T follicular helper cell (primary cell): ENCODE measurements at regions not wholly inside any gene's neighbourhood (a gene's known extent, or its start where the extent isn't known, plus 50 kb on each side); places are given as distances from the start of the nearest gene placed in this dataset.
"Not testable (repeated sequence)": the region's sequence is repeated elsewhere in the genome, so short reads cannot be mapped to it uniquely, and the experiment has no call there.

Source experiments
- DNase-seq: peaks from one replicate; pipeline ENCODE4 v3.0.0-alpha.2; 2020; ENCODE audit warnings: low read depth

DNA sequence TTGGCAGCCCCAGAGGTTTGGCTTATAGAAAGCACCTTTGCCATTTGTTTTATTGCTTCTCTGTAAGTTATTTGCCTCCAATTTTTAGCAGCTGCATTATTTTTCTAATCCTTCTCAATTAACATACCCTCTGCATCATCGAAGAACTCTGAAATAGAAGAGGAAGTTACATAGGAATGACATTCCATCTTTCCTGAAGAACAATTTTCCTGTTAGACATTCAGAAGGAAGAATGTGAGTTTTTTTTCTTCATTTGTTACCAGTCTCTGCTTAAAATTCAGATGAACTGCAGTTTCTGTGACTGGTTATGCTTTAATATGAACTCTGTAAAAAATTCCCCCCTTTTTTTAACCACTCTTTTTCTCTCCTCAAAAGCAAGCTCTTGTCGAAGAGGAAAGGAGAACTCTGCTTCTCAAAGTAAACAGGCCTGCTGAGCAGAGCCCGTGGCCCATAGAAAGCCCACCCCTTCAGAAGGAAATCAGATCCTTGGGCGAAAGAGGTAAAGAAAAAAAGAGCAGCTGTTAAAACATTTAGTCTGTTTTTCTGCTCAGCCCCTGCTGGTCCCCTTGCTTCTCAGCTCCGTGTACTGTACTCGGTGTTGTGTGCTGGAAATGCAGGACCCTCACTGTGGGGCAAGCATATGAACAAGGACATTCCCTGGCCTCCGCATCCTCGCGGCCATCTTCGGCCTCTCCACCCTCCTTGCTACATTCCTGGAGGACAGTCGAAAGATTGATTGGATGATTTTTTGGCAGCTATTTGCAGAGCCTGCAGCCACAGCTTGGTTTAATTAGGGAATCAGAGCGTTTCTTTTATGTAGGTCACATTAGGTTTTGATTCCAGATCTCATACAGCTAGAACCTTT is 164.4 kb upstream of the LRIG3 start:
- no peak for DNase-seq

DNA sequence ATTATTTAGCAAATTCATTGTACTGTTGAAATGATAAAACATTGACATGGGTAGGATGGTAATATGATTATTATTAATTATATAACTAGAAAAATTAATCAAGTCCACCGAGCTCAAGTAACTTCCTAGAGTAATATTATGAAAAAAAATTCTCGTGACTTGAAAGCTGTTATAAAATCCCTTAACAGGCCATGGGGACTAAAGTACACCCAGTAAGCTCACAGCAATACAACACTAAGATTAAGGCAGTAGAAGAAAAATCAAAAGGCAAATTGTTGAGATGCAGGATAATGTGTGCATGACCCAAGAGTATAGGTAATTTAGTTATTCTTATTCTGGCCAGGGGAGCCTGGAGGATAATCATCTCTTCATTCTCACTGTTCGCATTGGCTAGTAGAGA is 162.6 kb upstream of the LRIG3 start:
- DNase-seq, result no peak

DNA sequence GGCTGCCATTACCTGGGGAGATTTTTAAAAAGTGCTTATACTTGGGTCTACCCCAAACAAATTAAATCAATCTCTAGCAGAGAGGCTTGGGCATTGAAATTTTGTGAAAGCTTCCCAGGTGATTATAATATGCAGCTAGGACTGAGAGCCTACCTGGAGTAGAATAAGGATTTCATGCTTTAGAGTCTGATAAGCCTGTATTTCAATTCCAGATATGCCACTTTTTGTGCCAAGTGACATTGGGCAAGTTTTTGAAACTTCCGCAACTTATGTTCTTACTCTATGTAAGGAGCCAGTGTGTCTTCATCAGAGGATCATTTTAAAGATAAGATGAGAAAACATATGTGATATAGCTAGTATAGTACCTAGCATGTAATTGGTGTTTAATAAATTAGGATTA is 159.8 kb upstream of the LRIG3 start:
- no peak for DNase-seq

DNA sequence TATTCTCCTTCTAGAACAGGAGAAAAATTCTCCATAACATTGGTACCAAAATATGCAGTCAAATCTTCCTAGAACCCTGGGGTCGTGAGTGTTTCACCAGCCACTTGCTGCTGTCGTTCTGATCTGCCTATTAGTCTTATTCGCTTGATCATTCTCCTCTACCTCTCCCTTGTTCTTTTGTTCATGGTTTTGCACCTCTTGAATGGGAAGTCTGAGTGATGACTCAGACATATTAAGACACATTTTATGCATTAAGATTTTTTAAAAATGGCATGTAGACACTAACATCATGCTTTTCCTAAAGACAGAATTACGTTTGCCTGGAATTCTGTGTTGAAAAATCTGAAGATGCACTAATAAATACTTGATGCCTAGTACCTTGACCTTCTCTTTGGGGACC is 159.2 kb upstream of the LRIG3 start:
- DNase-seq, result no peak

DNA sequence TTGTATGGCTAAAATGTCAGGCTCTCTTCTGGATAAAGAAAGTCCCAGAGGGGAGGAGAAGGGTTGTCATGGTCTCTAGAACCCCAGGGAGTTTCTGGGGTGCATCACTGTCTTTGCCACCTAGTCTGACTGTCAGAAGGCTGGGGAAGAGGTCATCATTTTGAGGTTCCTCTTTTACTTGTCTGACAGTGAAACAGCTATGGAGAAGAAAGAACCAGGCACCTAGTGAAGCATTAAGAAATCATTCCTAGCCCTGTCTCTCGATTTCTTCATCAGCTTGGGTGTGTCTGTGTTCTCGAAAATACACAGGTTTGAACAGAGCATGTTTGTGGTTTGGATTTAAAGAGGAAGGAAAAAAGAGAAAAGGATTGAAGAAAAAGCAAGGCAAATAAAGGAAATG is 158.7 kb upstream of the LRIG3 start:
- no peak for DNase-seq

DNA sequence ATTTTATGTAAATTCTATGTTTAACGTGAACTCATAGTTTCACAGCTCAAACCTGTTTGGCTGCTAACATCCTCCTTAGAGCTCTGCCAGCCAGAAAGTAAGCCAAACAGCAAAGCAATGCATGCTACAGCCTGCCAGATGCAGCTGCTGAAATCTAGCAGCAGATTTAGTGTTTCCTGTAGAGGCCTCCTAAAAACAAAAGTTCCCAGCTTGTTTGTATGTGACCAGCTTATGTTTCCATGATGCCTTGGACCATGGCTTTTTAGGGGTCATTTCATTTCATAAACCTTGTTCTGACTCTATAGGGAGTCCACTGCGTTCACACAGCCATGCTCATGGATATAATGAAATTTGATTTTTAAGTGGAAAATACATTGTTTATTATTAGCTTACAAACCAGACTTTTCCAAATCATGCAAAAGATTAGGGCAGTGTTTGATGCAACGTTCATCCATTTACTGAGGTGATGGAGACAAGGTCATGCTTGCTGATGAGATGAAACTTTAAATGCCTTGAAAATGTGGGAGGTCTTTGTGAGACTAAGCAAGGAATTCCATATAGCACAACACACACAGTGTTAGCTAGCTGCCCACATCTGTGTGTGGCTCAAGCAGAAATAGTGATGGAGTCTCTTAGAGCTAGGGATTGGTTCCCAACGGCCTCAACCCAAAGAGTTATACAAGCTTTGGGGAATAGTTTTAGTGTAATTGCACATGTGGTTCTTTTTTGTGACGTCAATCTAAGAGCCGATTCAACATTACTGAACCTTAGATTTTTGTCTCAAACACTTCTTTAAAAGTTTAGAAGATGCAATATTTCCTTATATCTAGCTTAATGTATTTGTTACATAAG is 157.5 kb upstream of the LRIG3 start:
- no peak for DNase-seq

DNA sequence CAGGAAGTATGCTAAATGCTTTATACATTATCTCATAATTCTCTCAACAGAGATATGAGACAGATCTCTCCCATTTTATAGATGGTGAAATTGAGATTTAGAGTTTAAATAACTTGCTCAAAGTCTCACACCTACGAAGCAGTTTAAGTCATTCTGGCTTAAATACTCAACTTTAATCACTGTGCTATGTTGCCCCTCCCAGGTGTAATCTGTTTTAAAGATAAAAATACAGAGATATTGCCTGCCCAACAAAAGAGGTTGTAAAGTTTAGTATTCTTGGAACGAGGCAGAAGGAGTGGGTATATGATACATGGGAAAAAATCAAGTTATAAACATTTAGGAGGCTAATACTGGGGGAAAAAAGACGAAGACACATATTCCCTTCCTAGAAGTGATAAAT is 156.8 kb upstream of the LRIG3 start:
- no peak for DNase-seq

DNA sequence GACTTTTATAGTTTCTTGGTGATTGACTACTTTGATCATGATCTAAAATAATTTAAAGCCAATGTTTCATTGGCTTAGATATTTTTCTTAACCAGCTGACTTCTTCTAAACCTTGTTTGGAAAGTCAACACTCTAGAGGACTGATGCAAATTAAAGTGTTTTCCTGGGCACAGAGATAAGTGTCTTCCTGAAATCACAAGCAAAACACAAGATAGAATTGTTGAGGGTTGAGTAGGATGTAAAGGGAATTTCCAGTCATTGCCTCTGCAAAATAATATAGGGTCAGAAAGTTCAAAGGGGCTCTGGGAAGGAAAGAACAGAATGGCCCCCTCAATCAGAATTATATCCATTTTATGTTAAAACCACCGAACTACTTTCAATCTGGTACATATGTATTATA is 156.3 kb upstream of the LRIG3 start:
- DNase-seq, result no peak

DNA sequence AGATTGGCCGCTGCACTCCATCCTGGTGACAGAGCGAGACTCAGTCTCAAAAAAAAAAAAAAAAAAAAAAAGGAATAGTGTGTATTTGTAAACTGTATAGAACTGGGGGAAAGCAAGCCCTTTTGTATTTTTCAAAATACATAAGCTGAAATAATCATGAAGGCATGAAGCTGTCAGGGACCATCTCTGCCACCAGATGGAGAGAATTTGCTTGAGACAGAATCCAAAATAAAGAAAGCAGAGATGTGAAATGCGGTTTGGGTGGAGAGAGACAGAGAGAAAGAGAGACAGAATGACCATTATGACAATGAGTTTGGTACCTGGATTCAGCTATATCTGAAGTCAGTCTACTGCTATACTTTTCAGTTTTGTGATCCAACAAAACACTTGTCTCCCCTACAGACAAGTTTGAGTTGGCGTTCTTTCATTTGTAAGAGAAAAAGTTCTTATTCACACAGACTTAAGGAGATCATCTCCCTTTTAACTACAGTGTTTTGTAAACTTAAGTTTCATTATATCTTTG is 155.7 kb upstream of the LRIG3 start:
- no peak for DNase-seq

DNA sequence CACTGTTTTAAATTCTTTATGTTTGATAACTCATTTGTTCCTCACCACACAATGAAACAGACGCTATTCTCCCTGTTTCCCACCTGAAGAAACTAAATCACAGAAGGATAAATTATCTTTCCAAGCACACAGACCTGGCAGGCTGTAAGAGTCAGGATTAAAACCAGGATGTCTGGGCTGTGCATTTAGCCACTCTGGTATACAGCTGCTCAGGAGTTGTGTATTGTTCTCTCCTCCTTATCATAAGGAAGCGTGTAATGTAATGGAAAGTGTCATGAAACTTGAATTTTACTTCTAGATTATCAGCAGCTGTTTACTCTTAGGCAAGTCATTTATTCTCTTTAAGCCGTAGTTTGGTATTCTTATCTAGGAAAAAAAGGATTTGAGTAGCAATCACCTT is 154.8 kb upstream of the LRIG3 start:
- DNase-seq, result no peak

DNA sequence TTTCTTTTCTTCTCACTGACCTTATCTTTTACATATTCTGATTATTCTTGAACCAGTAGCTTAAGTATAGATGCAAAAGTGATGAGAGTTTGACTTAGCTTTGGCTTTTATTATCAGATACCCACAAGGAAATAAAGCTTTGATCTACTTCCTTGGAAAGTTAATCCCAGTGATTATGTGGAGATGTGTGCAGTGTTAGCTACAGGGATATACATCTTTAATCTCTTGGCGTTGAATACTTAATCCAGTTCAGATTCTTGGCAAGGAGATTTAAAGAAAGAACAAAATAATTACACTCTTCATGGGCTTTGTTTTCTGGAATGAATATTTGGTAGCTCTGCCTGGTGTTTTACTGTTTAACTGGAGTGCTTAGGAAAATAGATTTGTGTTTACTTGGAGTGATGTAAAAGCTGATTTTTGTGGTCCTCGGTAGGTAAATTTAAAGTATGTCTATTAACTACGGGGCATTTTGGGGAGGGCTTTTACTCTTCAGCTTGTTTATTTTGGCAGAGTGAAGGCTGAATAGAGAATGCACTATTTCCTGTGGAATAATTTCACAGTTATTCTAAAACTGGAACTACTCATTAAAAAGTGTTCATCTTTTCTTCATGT is 150.1 kb upstream of the LRIG3 start:
- DNase-seq, result no peak

DNA sequence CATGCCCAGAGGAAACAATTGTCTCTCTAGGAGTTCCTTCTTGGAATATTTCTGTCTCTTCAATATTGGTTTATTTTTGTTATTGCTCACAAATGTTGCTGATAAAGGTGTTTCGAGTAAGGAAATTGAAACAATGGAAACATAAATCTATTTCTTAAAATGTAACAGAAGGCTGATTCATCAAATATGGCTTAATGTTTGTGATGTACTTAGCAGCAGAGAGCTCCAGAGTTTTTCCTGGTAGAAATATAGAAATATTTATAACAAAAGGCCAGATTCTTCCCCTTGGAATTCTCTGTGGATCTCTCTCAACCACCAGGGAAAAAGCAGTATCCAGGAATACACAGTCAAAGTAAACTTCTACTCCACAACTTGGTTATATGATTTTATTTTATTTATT is 149.2 kb upstream of the LRIG3 start:
- no peak for DNase-seq

DNA sequence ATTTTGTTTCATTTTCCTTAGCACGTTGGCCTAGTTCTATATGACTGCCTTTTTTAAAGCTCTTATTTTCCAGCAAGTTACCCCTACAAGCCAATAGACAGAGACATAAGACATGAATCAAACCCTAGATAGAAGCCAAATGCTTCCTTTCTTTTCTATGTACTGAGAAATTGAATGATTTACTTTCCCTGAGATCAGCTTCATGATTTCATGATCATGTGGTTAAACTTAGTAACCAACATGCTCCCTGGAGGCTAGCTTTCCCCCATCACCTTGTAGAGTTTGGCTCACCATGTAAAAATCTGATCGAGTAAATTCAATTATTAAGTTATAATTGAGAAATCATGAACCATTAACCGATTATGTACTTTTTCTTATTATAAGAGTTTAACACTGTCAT is 148.1 kb upstream of the LRIG3 start:
- no peak for DNase-seq

DNA sequence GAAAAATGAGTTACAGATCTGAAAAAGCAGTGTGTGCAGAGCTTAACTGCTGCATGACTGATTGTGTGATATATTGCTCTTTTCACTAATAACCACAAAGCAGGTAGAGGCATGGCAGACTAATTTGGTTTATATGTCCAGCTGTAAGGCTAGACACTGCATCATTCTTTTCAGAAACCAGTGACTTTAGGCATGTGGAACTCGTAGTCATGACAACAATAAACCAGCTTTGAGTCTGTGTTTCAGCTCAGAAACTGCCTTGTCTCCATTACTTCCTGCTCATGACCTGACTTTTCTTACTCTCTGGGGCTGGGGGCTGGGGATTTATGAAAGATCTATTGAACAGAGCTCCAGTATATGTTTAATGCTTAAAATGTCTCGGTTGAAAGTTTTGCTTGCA is 146.8 kb upstream of the LRIG3 start:
- no peak for DNase-seq

DNA sequence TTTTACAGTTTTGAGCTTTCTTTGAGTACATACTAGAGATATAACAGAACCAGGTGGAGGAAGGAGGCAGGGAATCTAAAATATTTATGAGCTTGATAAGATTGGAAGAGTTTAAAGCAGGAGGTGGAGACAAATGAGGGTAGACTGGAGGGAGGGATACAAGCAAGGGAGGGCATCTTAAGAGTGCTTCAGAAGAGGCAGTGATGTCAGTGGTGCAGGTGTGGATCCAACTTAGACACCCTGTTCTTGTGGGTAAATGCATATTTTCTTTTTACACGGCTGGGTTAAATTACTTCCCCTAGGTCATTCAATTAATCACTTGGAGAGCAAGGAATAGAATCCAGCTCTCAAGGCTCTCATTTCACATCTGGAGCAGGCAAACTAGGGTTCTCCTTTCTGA is 146.1 kb upstream of the LRIG3 start:
- no peak for DNase-seq

DNA sequence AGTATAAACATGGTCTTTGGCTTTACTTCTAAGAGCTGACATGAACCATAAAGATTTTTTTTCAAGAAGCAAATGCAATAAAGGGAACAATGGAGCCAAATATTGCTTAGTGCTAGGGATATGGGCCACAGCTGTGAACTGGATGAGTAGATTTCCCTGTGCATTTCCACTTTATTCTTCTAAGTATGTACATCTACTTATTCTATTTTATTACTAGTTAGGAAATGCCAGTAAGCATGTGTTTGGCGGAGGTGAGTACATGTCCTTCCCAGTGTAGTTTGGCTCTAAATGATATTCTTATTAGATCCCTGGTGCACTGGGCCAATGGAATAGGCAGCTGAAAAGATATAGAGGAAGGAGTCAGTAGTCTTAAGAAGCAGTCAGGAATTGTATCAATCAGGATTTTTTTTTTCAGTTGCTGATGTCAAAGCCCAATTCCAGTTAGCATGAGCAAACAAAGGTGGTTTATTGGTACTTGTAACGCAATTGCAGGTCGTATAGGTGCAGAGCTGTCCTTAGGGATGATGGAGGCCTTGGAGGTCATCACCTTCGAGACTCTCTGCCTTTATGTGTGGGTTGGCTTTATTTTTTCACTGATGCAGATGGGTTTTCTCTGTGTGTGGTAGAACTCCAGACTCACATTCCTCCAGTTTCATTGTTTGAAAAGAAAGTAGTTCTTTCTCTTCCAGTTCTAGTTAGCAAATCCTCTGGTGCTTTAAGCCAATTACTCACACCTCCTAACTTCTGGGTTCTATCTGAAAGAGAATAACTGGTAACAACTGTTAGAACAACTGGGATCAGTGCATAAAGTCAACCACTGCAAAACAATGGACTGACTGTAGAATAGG is 139.0 kb upstream of the LRIG3 start:
- DNase-seq, result no peak

DNA sequence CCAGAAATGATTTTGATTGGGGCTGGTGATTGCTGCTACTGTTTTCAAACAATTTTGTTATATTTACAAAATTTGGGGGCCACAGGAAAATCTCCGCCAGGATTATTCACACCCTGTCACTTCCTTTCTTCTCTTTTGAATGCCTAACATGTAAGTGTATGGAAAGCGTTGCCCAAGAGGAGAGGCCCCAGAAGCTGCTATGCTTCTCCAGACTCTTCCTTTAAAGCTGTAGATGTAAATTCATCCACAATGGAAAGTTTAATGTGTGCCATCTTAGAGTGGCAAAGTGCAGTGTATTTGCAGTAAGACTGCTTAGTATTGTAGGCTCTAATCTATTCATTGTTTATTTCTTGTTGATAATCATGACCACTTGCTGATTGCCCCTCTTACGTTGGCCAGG is 136.7 kb upstream of the LRIG3 start:
- no peak for DNase-seq

DNA sequence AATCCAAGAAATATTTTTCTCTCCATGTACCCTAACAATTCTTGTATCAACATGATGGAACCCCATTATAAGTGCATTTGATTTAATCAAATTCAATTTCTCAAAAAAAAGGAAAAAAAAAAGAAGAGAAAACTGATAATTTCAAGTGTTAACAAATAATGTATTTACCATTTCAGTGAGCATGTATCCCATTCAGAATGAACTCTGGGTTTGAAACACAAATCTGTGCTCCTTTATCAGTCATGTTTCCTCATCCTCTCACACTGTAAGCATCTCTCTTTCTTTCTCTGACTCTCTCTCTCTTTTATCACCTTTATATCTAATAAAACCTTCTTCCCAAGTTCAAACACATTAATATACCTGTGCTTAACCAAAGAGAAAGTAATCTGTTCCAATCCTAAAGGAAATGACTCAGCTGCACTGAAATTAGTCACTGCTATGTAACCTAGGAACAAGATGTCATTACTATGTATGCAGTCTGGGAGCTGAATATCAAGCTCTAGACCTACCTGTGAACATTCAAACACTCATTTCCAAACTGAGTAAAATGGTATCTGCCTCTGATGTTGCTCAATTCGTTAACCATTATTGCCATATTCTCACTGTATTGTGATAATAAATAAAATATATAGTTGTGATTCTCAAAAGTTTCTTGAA is 135.0 kb upstream of the LRIG3 start:
- no peak for DNase-seq

DNA sequence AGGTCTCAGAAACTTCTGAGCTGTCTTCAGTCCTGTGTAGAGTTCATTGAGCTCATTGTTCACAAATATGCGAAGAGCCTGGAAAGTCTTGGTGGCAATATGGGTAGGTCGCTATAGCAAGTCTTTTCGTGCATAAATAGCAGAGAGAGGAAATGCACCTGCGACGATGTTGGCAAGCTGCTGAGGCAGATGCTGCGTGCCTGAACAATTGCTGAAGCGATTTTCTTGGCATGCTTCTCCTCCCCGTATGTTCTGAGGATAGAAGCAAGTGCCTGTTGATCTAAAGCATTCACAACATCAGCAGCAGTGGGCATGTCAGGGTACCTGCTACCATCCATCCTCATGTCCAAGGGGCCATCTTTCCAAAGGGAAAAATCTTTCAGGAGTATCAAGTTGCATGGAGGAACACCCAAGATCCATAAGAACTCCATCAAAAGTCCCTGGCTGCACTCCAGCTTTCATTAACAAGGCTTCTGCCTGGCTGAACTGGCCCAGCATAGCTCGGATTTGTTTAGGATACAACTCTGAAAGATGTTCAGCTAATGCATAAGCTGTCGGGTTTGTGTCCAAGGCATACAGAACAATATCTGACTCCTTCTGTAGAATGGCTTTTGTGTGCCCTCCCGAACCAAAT is 133.1 kb upstream of the LRIG3 start:
- DNase-seq, result not testable (repeated sequence)

DNA sequence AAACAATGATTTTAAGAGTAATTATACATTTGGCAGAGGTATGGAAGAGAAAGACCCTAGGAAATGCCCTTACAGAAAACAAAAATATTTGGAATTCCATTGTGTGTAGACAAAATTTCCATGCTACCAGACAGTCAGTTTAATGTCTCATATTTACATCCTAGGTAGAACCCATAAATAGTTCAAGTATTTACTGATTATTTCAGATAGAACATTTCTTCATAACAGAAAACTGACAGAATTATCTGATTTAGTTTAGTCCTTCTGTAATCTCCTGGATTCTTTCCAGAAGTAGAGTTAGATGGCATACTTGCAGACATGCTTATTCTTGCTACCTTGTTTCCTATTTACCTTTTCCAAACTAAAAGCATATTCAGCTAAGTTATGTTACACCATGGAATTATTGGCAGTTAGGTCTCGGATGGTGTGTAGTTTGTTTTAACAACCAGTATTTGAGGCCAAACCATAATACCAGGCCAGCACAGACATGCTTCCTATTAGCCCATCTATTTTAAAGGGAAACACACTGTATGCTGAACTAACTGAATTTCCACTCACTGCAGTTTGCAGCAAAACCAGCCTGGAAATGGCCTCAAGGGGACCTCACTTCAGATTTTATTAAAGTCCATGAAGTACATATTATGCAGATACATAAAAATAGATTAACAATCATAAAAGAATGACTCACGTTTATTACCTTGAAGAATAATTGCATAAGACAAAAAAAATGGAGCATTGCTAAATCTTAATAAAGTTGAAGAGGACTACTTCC is 126.6 kb upstream of the LRIG3 start:
- no peak for DNase-seq
